HEK293T (cell line): ENCODE measurements at regions not wholly inside any gene's neighbourhood (a gene's known extent, or its start where the extent isn't known, plus 50 kb on each side); places are given as distances from the start of the nearest gene placed in this dataset.

Experiments used
- BHLHE40 ChIP-seq: fragments of 450-650 bp; IDR thresholded peaks from 2 replicates; pipeline ENCODE4 v1.6.1; 2016; ENCODE audit warnings: mild to moderate bottlenecking, moderate library complexity, borderline replicate concordance
- CTBP1 ChIP-seq: fragments of 450-650 bp; IDR thresholded peaks from 2 replicates; pipeline ENCODE4 v1.6.1; 2016; ENCODE audit warnings: borderline replicate concordance
- FOXA1 ChIP-seq: fragments of 450-650 bp; IDR thresholded peaks from 2 replicates; pipeline ENCODE4 v1.6.1; 2016; ENCODE audit warnings: mild to moderate bottlenecking
- FOXK2 ChIP-seq: fragments of 450-650 bp; IDR thresholded peaks from 2 replicates; pipeline ENCODE4 v1.6.1; 2016; ENCODE audit warnings: mild to moderate bottlenecking
- HDGF ChIP-seq: fragments of 450-650 bp; IDR thresholded peaks from 2 replicates; pipeline ENCODE4 v1.6.1; 2017; ENCODE audit warnings: antibody characterized with exemption, borderline replicate concordance
- LEF1 ChIP-seq: fragments of 450-650 bp; IDR thresholded peaks from 2 replicates; pipeline ENCODE4 v1.6.1; 2017; ENCODE audit warnings: mild to moderate bottlenecking, borderline replicate concordance
- SP1 ChIP-seq: fragments of 450-650 bp; IDR thresholded peaks from 2 replicates; pipeline ENCODE4 v1.6.1; 2017
- SUZ12 ChIP-seq: fragments of 450-650 bp; IDR thresholded peaks from 2 replicates; pipeline ENCODE4 v1.6.1; 2016; ENCODE audit warnings: mild to moderate bottlenecking
- TF ChIP-seq, protein P1 (sequence below): fragments of 450-650 bp; IDR thresholded peaks from 2 replicates; pipeline ENCODE4 v1.6.1; 2016

DNA sequence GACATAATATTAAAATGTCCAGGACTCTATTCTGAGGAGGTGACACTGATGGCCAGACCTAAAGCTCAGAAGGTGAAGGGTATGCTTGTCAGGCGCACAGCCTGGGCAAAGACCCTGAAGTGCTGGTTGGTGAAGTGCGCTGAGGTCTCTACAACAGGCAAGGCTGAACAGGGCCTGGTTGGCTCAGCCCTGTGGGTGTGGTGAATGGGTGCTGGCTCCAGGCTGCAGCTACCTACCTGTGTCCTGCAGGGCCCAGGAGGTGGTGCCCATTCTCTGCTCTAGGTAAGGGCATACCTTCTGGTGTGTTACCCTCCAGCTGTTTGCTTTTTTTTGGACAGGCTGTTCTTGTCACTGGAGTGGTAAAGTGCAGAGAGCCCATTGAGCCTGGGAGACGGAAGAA is 85.1 kb downstream of the RAMP3 start:
- TF ChIP-seq HDGF (no peak), SP1 (no peak), SUZ12 (no peak), CTBP1 (no peak), FOXK2 (no peak), BHLHE40 (no peak), FOXA1 (no peak), LEF1 (no peak)
- TF ChIP-seq, protein P1, sequence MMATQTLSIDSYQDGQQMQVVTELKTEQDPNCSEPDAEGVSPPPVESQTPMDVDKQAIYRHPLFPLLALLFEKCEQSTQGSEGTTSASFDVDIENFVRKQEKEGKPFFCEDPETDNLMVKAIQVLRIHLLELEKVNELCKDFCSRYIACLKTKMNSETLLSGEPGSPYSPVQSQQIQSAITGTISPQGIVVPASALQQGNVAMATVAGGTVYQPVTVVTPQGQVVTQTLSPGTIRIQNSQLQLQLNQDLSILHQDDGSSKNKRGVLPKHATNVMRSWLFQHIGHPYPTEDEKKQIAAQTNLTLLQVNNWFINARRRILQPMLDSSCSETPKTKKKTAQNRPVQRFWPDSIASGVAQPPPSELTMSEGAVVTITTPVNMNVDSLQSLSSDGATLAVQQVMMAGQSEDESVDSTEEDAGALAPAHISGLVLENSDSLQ, result no peak
